GM18951 (cell line): ENCODE measurements at regions not wholly inside any gene's neighbourhood (a gene's known extent, or its start where the extent isn't known, plus 50 kb on each side); places are given as distances from the start of the nearest gene placed in this dataset.

ENCODE experiments used
- POLR2A ChIP-seq: IDR thresholded peaks from 4 replicates; pipeline ENCODE4 v1.6.1; 2011; ENCODE audit warnings: mild to moderate bottlenecking; ENCODE audit not compliant: insufficient read length, insufficient read depth; ENCODE audit errors: extremely low read depth
- in situ Hi-C: fragments of 300-500 bp; cut with MboI; formaldehyde crosslinking; loops from one replicate; pipeline ENCODE4 v1.12.0; 2022; ENCODE audit warnings: low sequenced_read_pairs, mixed read lengths, inconsistent platforms; ENCODE audit not compliant: unreplicated experiment

- TF ChIP-seq POLR2A: no peak
- in situ Hi-C loops: no loop called here
Measured at GRCh38 chr20:53692465-53693067, 98.9 kb upstream of the ZNF217 start.

GRCh38 chr20:53691811-53692192 is 98.2 kb upstream of the ZNF217 start:
- TF ChIP-seq POLR2A: no peak
- in situ Hi-C loops: no loop called here

DNA sequence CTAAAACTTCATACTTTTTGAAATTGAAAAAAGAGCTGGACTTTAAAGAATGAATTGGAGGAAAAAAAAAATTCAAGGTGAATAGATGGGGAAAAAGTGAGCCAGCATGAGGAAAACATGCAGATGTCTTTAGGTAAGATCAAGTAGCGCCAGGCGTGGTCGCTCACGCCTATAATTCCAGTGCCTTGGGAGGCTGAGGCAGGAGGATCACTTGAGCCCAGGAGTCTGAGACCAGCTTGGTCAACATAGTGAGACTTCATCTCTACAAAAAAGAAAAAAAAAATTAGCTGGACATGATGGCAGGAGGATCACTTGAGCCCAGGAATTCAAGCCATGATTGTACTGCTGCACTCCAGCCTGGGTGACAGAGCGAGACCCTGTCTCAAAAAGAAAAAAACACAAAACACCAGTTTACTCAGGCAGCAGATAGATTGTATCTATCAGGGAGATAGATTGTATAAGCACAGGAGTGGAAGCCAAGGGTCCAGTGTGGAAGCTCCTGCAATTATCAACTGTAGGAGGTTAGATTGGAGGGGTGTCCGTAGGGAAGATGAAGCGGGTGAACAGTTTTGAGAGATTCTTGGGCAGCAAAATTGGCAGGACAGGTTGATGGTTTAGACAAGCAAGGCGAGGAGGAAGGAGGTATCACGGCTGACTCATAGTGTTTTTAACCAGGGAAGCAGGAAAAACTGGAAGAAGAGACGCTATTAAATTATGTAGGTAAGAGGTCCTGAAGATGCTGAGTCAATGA is 97.6 kb upstream of the ZNF217 start:
- in situ Hi-C loops: no loop called here
- no peak for TF ChIP-seq POLR2A

DNA sequence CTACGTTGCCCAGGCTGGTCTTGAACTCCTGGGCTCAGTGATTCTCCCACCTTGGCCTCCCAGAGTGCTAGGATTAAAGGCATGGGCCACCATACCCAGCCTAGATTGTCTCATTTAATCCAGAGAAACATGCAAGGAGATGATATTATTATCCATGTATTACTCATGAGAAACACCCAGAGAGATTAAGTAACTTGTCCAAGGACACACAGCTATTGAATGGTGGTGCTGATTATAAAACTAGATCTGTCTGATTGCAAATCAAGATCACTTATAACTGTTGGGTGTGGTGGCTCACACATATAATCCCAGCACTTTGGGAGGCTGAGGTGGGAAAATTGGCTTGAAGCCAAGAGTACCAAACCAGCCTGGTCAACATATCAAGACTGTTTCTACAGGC is 94.4 kb upstream of the ZNF217 start:
- TF ChIP-seq POLR2A: no peak
- in situ Hi-C loops: no loop called here

GRCh38 chr20:53685070-53685595 is 91.5 kb upstream of the ZNF217 start:
- in situ Hi-C loops: no loop called here
- no peak for TF ChIP-seq POLR2A

DNA sequence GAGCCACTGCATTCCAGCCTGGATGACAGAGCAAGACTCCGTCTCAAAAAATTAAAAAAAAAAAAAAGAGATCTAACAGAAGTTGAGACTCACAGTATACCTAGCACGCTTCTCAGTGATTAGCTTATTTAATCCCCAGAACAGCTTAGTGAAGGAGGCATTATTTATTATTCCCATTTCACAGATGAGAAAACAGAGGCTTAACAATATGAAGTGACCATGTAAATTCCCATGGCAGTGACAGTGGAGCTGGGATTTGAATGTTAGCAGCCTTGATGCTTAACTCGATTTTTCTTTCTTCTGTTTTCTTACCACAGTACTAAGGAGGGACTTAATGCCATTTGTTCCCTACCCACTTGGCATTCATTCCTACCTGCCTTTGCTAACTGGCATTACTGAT is 89.9 kb upstream of the ZNF217 start:
- in situ Hi-C loops: no loop called here
- no peak for TF ChIP-seq POLR2A

DNA sequence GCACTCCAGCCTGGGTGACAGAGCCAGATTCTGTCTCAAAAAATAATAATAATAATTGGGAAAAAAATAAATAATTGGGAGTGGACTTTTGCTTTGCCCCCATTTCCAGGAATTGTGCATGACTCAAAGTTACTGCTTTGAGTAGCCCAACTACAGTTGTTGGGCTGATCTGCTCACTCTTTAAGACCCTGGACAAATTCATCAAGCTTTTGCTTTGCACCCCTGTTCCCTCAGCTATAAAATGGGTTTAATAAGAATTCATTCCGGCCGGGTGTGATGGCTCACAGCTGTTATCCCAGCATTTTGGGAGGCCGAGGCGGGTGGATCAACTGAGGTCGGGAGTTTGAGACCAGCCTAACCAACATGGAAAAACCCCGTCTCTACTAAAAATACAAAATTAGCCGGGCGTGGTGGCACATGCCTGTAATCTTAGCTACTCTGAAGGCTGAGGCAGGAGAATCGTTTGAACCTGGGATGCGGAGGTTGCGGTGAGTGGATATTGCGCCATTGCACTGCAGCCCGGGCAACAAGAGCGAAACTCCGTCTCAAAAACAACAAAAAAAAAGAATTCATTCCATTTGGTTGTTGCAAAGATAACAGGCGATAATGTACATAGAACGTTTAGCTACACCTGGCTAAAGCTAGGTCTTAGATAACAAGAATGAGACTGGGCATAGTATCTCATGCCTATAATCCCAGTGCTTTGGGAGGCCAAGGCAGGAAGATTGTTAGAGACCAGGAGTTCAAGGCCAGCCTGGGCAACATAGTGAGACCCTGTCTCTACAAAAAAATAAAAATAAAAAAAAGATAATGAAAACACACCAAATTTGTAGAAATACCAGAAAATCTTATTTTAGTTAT is 87.9 kb upstream of the ZNF217 start:
- in situ Hi-C loops: no loop called here
- TF ChIP-seq POLR2A: no peak

DNA sequence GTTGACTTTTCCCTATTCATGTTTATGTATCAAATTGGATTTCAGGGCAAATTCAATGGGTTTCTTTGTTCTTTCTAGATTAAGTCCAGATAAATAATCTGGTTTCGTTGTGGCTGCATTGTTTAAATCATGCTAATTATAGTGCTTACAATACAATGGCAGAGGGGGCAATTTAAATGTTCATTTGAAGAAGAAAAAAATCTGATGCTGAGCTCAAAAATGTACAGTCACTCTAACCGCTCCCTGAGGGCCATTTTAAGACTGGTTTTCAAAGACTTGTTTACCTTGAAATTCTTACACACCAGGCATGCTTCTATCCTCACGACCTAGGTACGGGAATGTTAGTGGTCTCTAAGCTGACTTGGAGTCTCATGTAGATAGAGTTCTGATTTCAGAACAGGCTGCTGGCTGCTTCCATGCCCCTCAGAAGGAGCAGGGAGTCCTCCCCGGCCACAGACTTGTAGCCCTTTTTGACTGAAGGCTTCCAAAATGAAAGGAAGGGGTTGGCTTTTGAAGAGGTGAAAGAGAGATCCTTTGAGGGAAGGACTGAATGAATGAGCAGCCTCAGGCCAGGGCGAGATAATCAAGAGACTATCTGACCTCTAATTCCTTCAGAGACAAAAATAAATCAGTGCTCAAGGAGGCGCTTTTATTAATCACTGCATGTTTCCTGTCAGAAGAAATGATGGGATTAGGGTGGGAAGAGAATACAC is 86.1 kb upstream of the ZNF217 start:
- in situ Hi-C loops: no loop called here
- TF ChIP-seq POLR2A: no peak

DNA sequence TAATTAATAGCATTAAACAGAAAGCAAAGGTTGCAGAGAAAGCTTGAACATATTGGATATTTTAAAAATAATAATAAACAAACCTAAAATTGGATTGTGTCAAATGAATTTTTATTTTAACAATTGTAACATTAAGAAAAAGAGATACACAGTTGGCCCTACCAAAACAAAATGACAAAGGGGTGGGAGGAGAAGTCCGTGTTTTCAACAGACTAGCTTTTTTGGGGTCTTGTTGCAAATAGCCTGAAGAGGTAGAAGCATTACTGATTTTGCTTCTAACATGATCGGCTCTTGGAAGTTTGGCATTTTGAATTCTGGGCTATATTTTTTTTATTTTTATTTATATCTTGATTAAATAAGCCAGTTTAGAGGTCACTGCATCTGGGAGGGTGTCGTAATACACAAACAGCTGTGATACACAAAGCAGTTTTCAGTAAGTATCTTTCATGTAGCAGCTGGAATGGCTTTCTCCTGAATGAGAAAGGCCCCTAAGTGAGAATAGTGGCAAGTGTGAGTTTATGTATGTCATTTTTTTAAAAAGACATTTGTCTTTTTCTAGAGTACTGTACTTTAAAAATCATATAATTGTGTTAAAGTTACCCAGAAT is 85.5 kb upstream of the ZNF217 start:
- in situ Hi-C loops: no loop called here
- no peak for TF ChIP-seq POLR2A

GRCh38 chr20:53678315-53678989 is 84.8 kb upstream of the ZNF217 start:
- no peak for TF ChIP-seq POLR2A

GRCh38 chr20:53677447-53678314 is 84.0 kb upstream of the ZNF217 start:
- in situ Hi-C loops: no loop called here
- TF ChIP-seq POLR2A: no peak

More at GRCh38 chr20:53678315-53678989, 84.8 kb upstream of the ZNF217 start:
- in situ Hi-C loops: no loop called here
